ENCODE measurements at regions not wholly inside any gene's neighbourhood (a gene's known extent, or its start where the extent isn't known, plus 50 kb on each side); places are given as distances from the start of the nearest gene placed in this dataset.
A peak's percentile ranks its signal among the peaks of the same experiment; 100 is the strongest.
"Not testable (repeated sequence)": the region's sequence is repeated elsewhere in the genome, so short reads cannot be mapped to it uniquely, and the experiment has no call there.

GRCh38 chr21:14744368-14744767 is 198.3 kb upstream of the SAMSN1 start:
- no peak overlapping the region for H3K27ac Mint-ChIP-seq
- H3K4me3 Mint-ChIP-seq = no peak overlapping the region
- no peaks in the 10 kb centered on the region for H3K9me3 Mint-ChIP-seq
- H3K4me1 Mint-ChIP-seq (ENCODE audit: low read depth) = no peaks in the 10 kb centered on the region
- H3K36me3 Mint-ChIP-seq (ENCODE audit: low read depth) = no peaks in the 10 kb centered on the region
- no peak for DNase-seq
- no peaks in the 10 kb centered on the region for H3K27me3 Mint-ChIP-seq

GRCh38 chr21:14742119-14742518 is 196.0 kb upstream of the SAMSN1 start:
- Mint-ChIP-seq H3K27me3 (no peaks in the 10 kb centered on the region), H3K4me3 (no peak overlapping the region), H3K27ac (no peak overlapping the region), H3K36me3 (ENCODE audit: low read depth) (no peaks in the 10 kb centered on the region), H3K9me3 (no peaks in the 10 kb centered on the region), H3K4me1 (ENCODE audit: low read depth) (peaks cover 10% of the 10 kb centered on the region)
- no peak for DNase-seq

GRCh38 chr21:14741256-14741655 is 195.1 kb upstream of the SAMSN1 start:
- H3K4me1 Mint-ChIP-seq (ENCODE audit: low read depth) = peaks cover 18% of the 10 kb centered on the region
- no peak for DNase-seq
- H3K4me3 Mint-ChIP-seq = no peak overlapping the region
- no peaks in the 10 kb centered on the region for H3K9me3 Mint-ChIP-seq
- H3K27ac Mint-ChIP-seq = no peak overlapping the region
- no peaks in the 10 kb centered on the region for H3K36me3 Mint-ChIP-seq (ENCODE audit: low read depth)
- no peaks in the 10 kb centered on the region for H3K27me3 Mint-ChIP-seq

- Mint-ChIP-seq H3K4me1 (ENCODE audit: low read depth) (peaks cover 23% of the 10 kb centered on the region), H3K36me3 (ENCODE audit: low read depth) (no peaks in the 10 kb centered on the region), H3K4me3 (no peak overlapping the region), H3K27ac (no peak overlapping the region), H3K9me3 (no peaks in the 10 kb centered on the region), H3K27me3 (no peaks in the 10 kb centered on the region)
- DNase-seq = no peak
Observed at GRCh38 chr21:14740692-14741091, 194.6 kb upstream of the SAMSN1 start.

- Mint-ChIP-seq H3K4me3 (no peak overlapping the region), H3K36me3 (ENCODE audit: low read depth) (no peaks in the 10 kb centered on the region), H3K27ac (no peak overlapping the region), H3K4me1 (ENCODE audit: low read depth) (peaks cover 29% of the 10 kb centered on the region), H3K9me3 (no peaks in the 10 kb centered on the region), H3K27me3 (no peaks in the 10 kb centered on the region)
- DNase-seq = no peak
Observed at GRCh38 chr21:14740116-14740515, 194.0 kb upstream of the SAMSN1 start.

- no peaks in the 10 kb centered on the region for H3K9me3 Mint-ChIP-seq
- no peaks in the 10 kb centered on the region for H3K27me3 Mint-ChIP-seq
- H3K27ac Mint-ChIP-seq = no peak overlapping the region
- no peak overlapping the region for H3K4me3 Mint-ChIP-seq
- H3K36me3 Mint-ChIP-seq (ENCODE audit: low read depth) = no peaks in the 10 kb centered on the region
- peaks cover 33% of the 10 kb centered on the region for H3K4me1 Mint-ChIP-seq (ENCODE audit: low read depth)
- DNase-seq = no peak
Observed at GRCh38 chr21:14739590-14739989, 193.5 kb upstream of the SAMSN1 start.

GRCh38 chr21:14738576-14738975 is 192.5 kb upstream of the SAMSN1 start:
- H3K9me3 Mint-ChIP-seq; DNase-seq; H3K4me3 Mint-ChIP-seq; H3K27me3 Mint-ChIP-seq; H3K27ac Mint-ChIP-seq; H3K36me3 Mint-ChIP-seq (ENCODE audit: low read depth): not testable (repeated sequence)
- H3K4me1 Mint-ChIP-seq (ENCODE audit: low read depth) = peaks cover 40% of the 10 kb centered on the region

GRCh38 chr21:14737922-14738321 is 191.8 kb upstream of the SAMSN1 start:
- DNase-seq = no peak
- no peak overlapping the region for H3K27ac Mint-ChIP-seq

GRCh38 chr21:14737284-14737691 is 191.2 kb upstream of the SAMSN1 start:
- peaks cover 40% of the 10 kb centered on the region for H3K4me1 Mint-ChIP-seq (ENCODE audit: low read depth)
- no peaks in the 10 kb centered on the region for H3K36me3 Mint-ChIP-seq (ENCODE audit: low read depth)
- no peak for DNase-seq
- H3K9me3 Mint-ChIP-seq = no peaks in the 10 kb centered on the region
- H3K27ac Mint-ChIP-seq = peak overlapping the region; percentile 40
- no peaks in the 10 kb centered on the region for H3K27me3 Mint-ChIP-seq
- no peak overlapping the region for H3K4me3 Mint-ChIP-seq

More at GRCh38 chr21:14737922-14738321, 191.8 kb upstream of the SAMSN1 start:
- H3K4me1 Mint-ChIP-seq (ENCODE audit: low read depth) = peaks cover 40% of the 10 kb centered on the region
- H3K9me3 Mint-ChIP-seq = no peaks in the 10 kb centered on the region
- no peaks in the 10 kb centered on the region for H3K27me3 Mint-ChIP-seq
- no peak overlapping the region for H3K4me3 Mint-ChIP-seq
- H3K36me3 Mint-ChIP-seq (ENCODE audit: low read depth) = no peaks in the 10 kb centered on the region

- no peak for DNase-seq
- Mint-ChIP-seq H3K27ac (peak overlapping the region; percentile 40), H3K4me3 (no peak overlapping the region), H3K9me3 (no peaks in the 10 kb centered on the region), H3K27me3 (no peaks in the 10 kb centered on the region), H3K4me1 (ENCODE audit: low read depth) (peaks cover 40% of the 10 kb centered on the region), H3K36me3 (ENCODE audit: low read depth) (no peaks in the 10 kb centered on the region)
Observed at GRCh38 chr21:14736672-14737071, 190.6 kb upstream of the SAMSN1 start.

- no peak overlapping the region for H3K4me3 Mint-ChIP-seq
- peak overlapping the region; percentile 82 for H3K27ac Mint-ChIP-seq
Observed at GRCh38 chr21:14736162-14736561, 190.0 kb upstream of the SAMSN1 start.

GRCh38 chr21:14734833-14735232 is 188.7 kb upstream of the SAMSN1 start:
- Mint-ChIP-seq H3K4me3 (no peak overlapping the region), H3K36me3 (ENCODE audit: low read depth) (no peaks in the 10 kb centered on the region), H3K27ac (no peak overlapping the region), H3K27me3 (no peaks in the 10 kb centered on the region), H3K9me3 (no peaks in the 10 kb centered on the region), H3K4me1 (ENCODE audit: low read depth) (peaks cover 40% of the 10 kb centered on the region)
- no peak for DNase-seq

More at GRCh38 chr21:14736162-14736561, 190.0 kb upstream of the SAMSN1 start:
- DNase-seq = no peak
- H3K27me3 Mint-ChIP-seq = no peaks in the 10 kb centered on the region
- H3K36me3 Mint-ChIP-seq (ENCODE audit: low read depth) = no peaks in the 10 kb centered on the region
- H3K9me3 Mint-ChIP-seq = no peaks in the 10 kb centered on the region
- peaks cover 40% of the 10 kb centered on the region for H3K4me1 Mint-ChIP-seq (ENCODE audit: low read depth)

GRCh38 chr21:14734191-14734590 is 188.1 kb upstream of the SAMSN1 start:
- no peak for DNase-seq
- H3K9me3 Mint-ChIP-seq = no peaks in the 10 kb centered on the region
- H3K4me1 Mint-ChIP-seq (ENCODE audit: low read depth) = peaks cover 40% of the 10 kb centered on the region
- no peaks in the 10 kb centered on the region for H3K27me3 Mint-ChIP-seq
- H3K27ac Mint-ChIP-seq = no peak overlapping the region
- no peaks in the 10 kb centered on the region for H3K36me3 Mint-ChIP-seq (ENCODE audit: low read depth)
- H3K4me3 Mint-ChIP-seq = no peak overlapping the region

GRCh38 chr21:14725219-14725618 is 179.1 kb upstream of the SAMSN1 start:
- Mint-ChIP-seq H3K36me3 (ENCODE audit: low read depth) (no peaks in the 10 kb centered on the region), H3K4me1 (ENCODE audit: low read depth) (peaks cover 3% of the 10 kb centered on the region), H3K27me3 (no peaks in the 10 kb centered on the region), H3K9me3 (no peaks in the 10 kb centered on the region), H3K4me3 (no peak overlapping the region), H3K27ac (no peak overlapping the region)
- no peak for DNase-seq

- no peak overlapping the region for H3K27ac Mint-ChIP-seq
- H3K4me3 Mint-ChIP-seq = no peak overlapping the region
- no peaks in the 10 kb centered on the region for H3K36me3 Mint-ChIP-seq (ENCODE audit: low read depth)
- peaks cover 7% of the 10 kb centered on the region for H3K4me1 Mint-ChIP-seq (ENCODE audit: low read depth)
- H3K9me3 Mint-ChIP-seq = no peaks in the 10 kb centered on the region
- H3K27me3 Mint-ChIP-seq = no peaks in the 10 kb centered on the region
- no peak for DNase-seq
Observed at GRCh38 chr21:14722841-14723483, 176.8 kb upstream of the SAMSN1 start.

- Mint-ChIP-seq H3K4me3 (no peak overlapping the region), H3K9me3 (no peaks in the 10 kb centered on the region), H3K27ac (no peak overlapping the region), H3K27me3 (no peaks in the 10 kb centered on the region), H3K36me3 (ENCODE audit: low read depth) (no peaks in the 10 kb centered on the region), H3K4me1 (ENCODE audit: low read depth) (peaks cover 3% of the 10 kb centered on the region)
- DNase-seq = no peak
Observed at GRCh38 chr21:14720237-14720636, 174.1 kb upstream of the SAMSN1 start.

Data from activated T-cell treated with anti-CD3 and anti-CD28 coated beads, Interleukin-2, amount 50 U/mL, for 24 hours (primary cell).